Gastrocnemius medialis (tissue), 4 donors: ENCODE measurements at regions not wholly inside any gene's neighbourhood (a gene's known extent, or its start where the extent isn't known, plus 50 kb on each side); places are given as distances from the start of the nearest gene placed in this dataset.

ENCODE experiments used
- CTCF ChIP-seq, 5 experiments: fragments of 450-650 bp in 3 of 5; fragments of 200-600 bp in 2 of 5; sonication (generic) in 2 of 5; IDR thresholded peaks in 4 of 5; conservative IDR thresholded peaks in 1 of 5; 1 replicate in 4 of 5; 2 replicates in 1 of 5; pipeline ENCODE4 v1.5.1; 2016 to 2019; ENCODE audit warnings: antibody characterized with exemption in 5 of 5, mild to moderate bottlenecking in 3 of 5, moderate library complexity in 3 of 5
- POLR2A ChIP-seq, 2 donors: fragments of 450-650 bp; IDR thresholded peaks; one replicate each; pipeline ENCODE4 v1.6.1; 2017; ENCODE audit warnings: antibody characterized with exemption in 2 of 2, mild to moderate bottlenecking in 2 of 2, moderate library complexity in 2 of 2

GRCh38 chr18:4762330-4762729, 307.2 kb upstream of the DLGAP1 start:
- no peak for TF ChIP-seq CTCF (IDR thresholded peaks at IDR 0.05 in 4 of 5, conservative IDR thresholded peaks at IDR 0.05 in 1 of 5)
- TF ChIP-seq POLR2A (IDR thresholded peaks at IDR 0.05) = no peak
